ENCODE measurements at regions not wholly inside any gene's neighbourhood (a gene's known extent, or its start where the extent isn't known, plus 50 kb on each side); places are given as distances from the start of the nearest gene placed in this dataset.

GRCh38 chr20:39234520-39235095, 272.5 kb downstream of the DHX35 start:
- H3K9me3 Mint-ChIP-seq (ENCODE audit: low read depth) = no peaks in the 10 kb centered on the region
- DNase-seq (ENCODE audit: low spot score) = no peak
- H3K36me3 Mint-ChIP-seq (ENCODE audit: low read depth) = no peaks in the 10 kb centered on the region

DNA sequence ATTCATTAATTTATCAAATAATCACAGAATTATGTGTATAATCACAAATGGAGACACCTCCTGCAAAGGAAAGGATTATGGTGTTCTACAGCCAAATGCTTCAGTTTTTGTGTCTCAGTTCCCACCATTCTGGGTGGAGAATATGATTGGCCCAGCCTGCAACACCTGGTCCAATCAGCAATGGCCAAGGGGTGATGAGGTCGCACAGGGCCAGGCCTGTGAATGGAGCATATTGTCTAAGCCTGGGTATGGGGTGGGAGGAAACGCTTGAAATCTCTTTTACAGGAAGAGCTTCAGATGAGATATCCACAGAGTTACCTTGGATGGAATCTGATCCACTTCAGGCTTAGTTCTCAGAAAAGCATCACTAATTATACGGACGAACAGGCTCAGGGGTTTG, 271.6 kb downstream of the DHX35 start:
- no peak for TF ChIP-seq CTCF (IDR thresholded peaks at IDR 0.05)
- no peaks in the 10 kb centered on the region for H3K4me1 Mint-ChIP-seq (ENCODE audit: low read depth)
- H3K4me3 Mint-ChIP-seq (ENCODE audit: unreplicated experiment) = no peak overlapping the region
- H3K36me3 Mint-ChIP-seq (ENCODE audit: low read depth) = no peaks in the 10 kb centered on the region
- H3K27ac Mint-ChIP-seq (ENCODE audit: unreplicated experiment) = no peak overlapping the region
- DNase-seq (ENCODE audit: low spot score) = no peak
- no peaks in the 10 kb centered on the region for H3K9me3 Mint-ChIP-seq (ENCODE audit: low read depth)
- peaks cover 10% of the 10 kb centered on the region for H3K27me3 Mint-ChIP-seq (ENCODE audit: low read depth)

More at GRCh38 chr20:39234520-39235095, 272.5 kb downstream of the DHX35 start:
- Mint-ChIP-seq H3K27ac (ENCODE audit: unreplicated experiment) (no peak overlapping the region), H3K4me1 (ENCODE audit: low read depth) (no peaks in the 10 kb centered on the region), H3K27me3 (ENCODE audit: low read depth) (peaks cover 8% of the 10 kb centered on the region), H3K4me3 (ENCODE audit: unreplicated experiment) (no peak overlapping the region)
- TF ChIP-seq CTCF (IDR thresholded peaks at IDR 0.05) = no peak

DNA sequence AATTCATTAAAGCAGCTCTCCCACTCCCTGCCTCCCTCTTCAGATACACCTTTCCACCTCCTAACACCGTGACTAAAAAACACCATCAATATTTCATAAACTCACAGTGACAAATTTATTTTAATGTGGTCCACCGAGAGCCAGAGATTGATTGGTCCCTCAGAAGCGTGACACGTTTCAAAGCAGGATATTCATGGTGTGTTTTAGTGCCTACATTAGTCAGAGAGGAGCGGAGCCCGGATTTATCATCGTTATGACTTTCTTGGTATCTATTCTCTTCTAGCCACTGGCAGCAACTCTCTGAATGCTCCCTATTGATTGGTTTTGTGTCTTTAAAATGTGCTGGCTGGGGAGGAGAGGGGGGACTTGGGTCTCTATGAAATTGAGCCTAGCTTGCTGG, 265.3 kb downstream of the DHX35 start:
- Mint-ChIP-seq H3K27ac (ENCODE audit: unreplicated experiment) (no peak overlapping the region), H3K4me1 (ENCODE audit: low read depth) (no peaks in the 10 kb centered on the region), H3K27me3 (ENCODE audit: low read depth) (peaks cover 30% of the 10 kb centered on the region), H3K4me3 (ENCODE audit: unreplicated experiment) (no peak overlapping the region), H3K36me3 (ENCODE audit: low read depth) (no peaks in the 10 kb centered on the region), H3K9me3 (ENCODE audit: low read depth) (no peaks in the 10 kb centered on the region)
- DNase-seq (ENCODE audit: low spot score) = no peak
- no peak for TF ChIP-seq CTCF (IDR thresholded peaks at IDR 0.05)

DNA sequence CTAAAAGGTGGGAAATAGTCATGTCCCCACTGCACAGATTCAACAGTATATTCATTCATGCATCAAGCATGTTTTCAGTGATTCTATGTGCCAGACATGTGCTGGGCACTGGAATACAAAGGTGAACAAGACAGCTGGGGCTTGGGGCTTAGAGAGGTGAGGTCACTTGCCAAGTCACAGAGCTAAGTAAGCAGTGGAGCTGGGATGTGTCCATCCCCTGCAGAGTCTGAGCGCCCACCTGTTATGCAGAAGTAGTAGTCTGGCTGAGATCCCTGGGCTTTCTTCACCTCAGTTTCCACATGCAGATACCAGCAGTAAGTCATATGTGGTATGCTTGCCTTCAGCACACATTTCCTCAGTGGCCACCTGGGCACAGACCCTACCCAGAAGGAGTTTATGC, 263.8 kb downstream of the DHX35 start:
- no peak for TF ChIP-seq CTCF (IDR thresholded peaks at IDR 0.05)
- H3K9me3 Mint-ChIP-seq (ENCODE audit: low read depth) = no peaks in the 10 kb centered on the region
- no peaks in the 10 kb centered on the region for H3K4me1 Mint-ChIP-seq (ENCODE audit: low read depth)
- no peak overlapping the region for H3K4me3 Mint-ChIP-seq (ENCODE audit: unreplicated experiment)
- H3K36me3 Mint-ChIP-seq (ENCODE audit: low read depth) = no peaks in the 10 kb centered on the region
- peaks cover 29% of the 10 kb centered on the region for H3K27me3 Mint-ChIP-seq (ENCODE audit: low read depth)
- no peak for DNase-seq (ENCODE audit: low spot score)
- no peak overlapping the region for H3K27ac Mint-ChIP-seq (ENCODE audit: unreplicated experiment)

GRCh38 chr20:39225536-39225935, 263.4 kb downstream of the DHX35 start:
- TF ChIP-seq CTCF (IDR thresholded peaks at IDR 0.05) = peak; percentile 18
- no peaks in the 10 kb centered on the region for H3K36me3 Mint-ChIP-seq (ENCODE audit: low read depth)
- no peaks in the 10 kb centered on the region for H3K9me3 Mint-ChIP-seq (ENCODE audit: low read depth)
- no peak overlapping the region for H3K4me3 Mint-ChIP-seq (ENCODE audit: unreplicated experiment)
- DNase-seq (ENCODE audit: low spot score) = no peak
- H3K27ac Mint-ChIP-seq (ENCODE audit: unreplicated experiment) = no peak overlapping the region
- no peaks in the 10 kb centered on the region for H3K4me1 Mint-ChIP-seq (ENCODE audit: low read depth)
- peaks cover 31% of the 10 kb centered on the region for H3K27me3 Mint-ChIP-seq (ENCODE audit: low read depth)

Measured in chondrocyte (in vitro differentiated cells).